GM12878 (cell line): ENCODE measurements at regions not wholly inside any gene's neighbourhood (a gene's known extent, or its start where the extent isn't known, plus 50 kb on each side); places are given as distances from the start of the nearest gene placed in this dataset.

Source experiments
- ATAC-seq: fragments of 200-7000 bp; cut with Tn5 transposase; 3 replicates; pipeline ENCODE4 v1.9.1; 2020; ENCODE audit warnings: mild to moderate bottlenecking, moderate library complexity
- BruUV-seq: library from RNA; stranded (reverse); fragments of 400-500 nt; replicated peaks from 2 replicates; lab custom pipeline; 2021; lab: Mats Ljungman, UMichigan
- CTCF ChIA-PET: fragments of 300-600 bp; sonication (Branson Sonifier 250); formaldehyde crosslinking; extraction: SDS; loops from one replicate; lab custom pipeline; 2021; ENCODE audit warnings: inconsistent platforms; lab: Yijun Ruan, JAX
- POLR2A ChIA-PET: fragments of 350-600 bp; formaldehyde crosslinking; extraction: SDS; loops from one replicate; lab custom pipeline; 2021; ENCODE audit warnings: inconsistent platforms; lab: Charles Lee
- RAD21 ChIA-PET: fragments of 300-600 bp; sonication (Branson Sonifier 250); formaldehyde crosslinking; loops from one replicate; lab custom pipeline; 2023; ENCODE audit warnings: antibody characterized with exemption; ENCODE audit not compliant: unreplicated experiment; lab: Charles Lee
- SMC1A ChIA-PET: fragments of 300-600 bp; sonication (Branson Sonifier 250); formaldehyde crosslinking; loops from one replicate; lab custom pipeline; 2023; ENCODE audit not compliant: unreplicated experiment, uncharacterized antibody; lab: Charles Lee
- DNase-seq: peaks from one replicate; pipeline ENCODE4 v3.0.0-alpha.2; 2011; ENCODE audit warnings: low read depth, low spot score
- FAIRE-seq: peaks from 3 replicates; lab custom pipeline; 2011; peaks lifted over from hg19 to GRCh38; lab: Jason Lieb, UNC
- H2AFZ ChIP-seq: 2 replicates; pipeline ENCODE4 v1.6.0; 2011; ENCODE audit warnings: low read depth, low read length, control low read depth; ENCODE audit not compliant: control insufficient read depth
- H3K27ac ChIP-seq: 2 replicates; pipeline ENCODE4 v1.5.1; 2011; ENCODE audit warnings: control low read depth; ENCODE audit not compliant: control insufficient read depth, insufficient read depth
- H3K27me3 ChIP-seq, 2 experiments: replicated peaks in 1 of 2; 2 replicates each; pipeline versions ENCODE4 v1.6.0 to v1.6.1; 2011; ENCODE audit warnings: low read length in 1 of 2; ENCODE audit not compliant: control insufficient read depth in 2 of 2, insufficient read depth in 2 of 2
- H3K36me3 ChIP-seq, 2 experiments: 2 replicates each; pipeline ENCODE4 v1.5.1; 2011; ENCODE audit warnings: low read length in 1 of 2; ENCODE audit not compliant: control insufficient read depth in 2 of 2, insufficient read depth in 2 of 2
- H3K4me1 ChIP-seq: 2 replicates; pipeline ENCODE4 v1.6.1; 2011; ENCODE audit warnings: mild to moderate bottlenecking, low read length, moderate library complexity, mixed read lengths; ENCODE audit not compliant: control insufficient read depth, insufficient read depth
- H3K4me2 ChIP-seq: 2 replicates; pipeline ENCODE4 v1.6.0; 2011; ENCODE audit warnings: control low read depth; ENCODE audit not compliant: control insufficient read depth, insufficient read depth
- H3K4me3 ChIP-seq: fragments of 200-600 bp; sonication (generic); 2 replicates; pipeline ENCODE4 v1.5.1; 2016
- H3K79me2 ChIP-seq: 2 replicates; pipeline ENCODE4 v1.6.0; 2011; ENCODE audit warnings: low read length; ENCODE audit not compliant: control insufficient read depth, insufficient read depth
- H3K9ac ChIP-seq: 2 replicates; pipeline ENCODE4 v1.8.0; 2011; ENCODE audit warnings: low read length, control low read depth, mixed read lengths; ENCODE audit not compliant: control insufficient read depth, insufficient read depth
- H3K9me3 ChIP-seq: replicated peaks from 3 replicates; pipeline ENCODE4 v1.5.1; 2011; ENCODE audit warnings: mild to moderate bottlenecking, low read length; ENCODE audit not compliant: control insufficient read depth, insufficient read depth
- H4K20me1 ChIP-seq: 2 replicates; pipeline ENCODE4 v1.6.0; 2011; ENCODE audit not compliant: control insufficient read depth, insufficient read depth
- BCL3 ChIP-seq: IDR thresholded peaks from 2 replicates; pipeline ENCODE4 v1.6.1; 2011; ENCODE audit warnings: borderline replicate concordance, low read depth, mild to moderate bottlenecking, moderate library complexity, low read length; ENCODE audit not compliant: insufficient read depth, poor library complexity, severe bottlenecking
- BRCA1 ChIP-seq: IDR thresholded peaks from 2 replicates; pipeline ENCODE4 v1.6.1; 2011; ENCODE audit warnings: low read depth, low read length, improper control_type of control experiment
- CHD4 ChIP-seq: fragments of 200-600 bp; sonication (generic); IDR thresholded peaks from 2 replicates; pipeline ENCODE4 v1.6.1; 2016; ENCODE audit warnings: mild to moderate bottlenecking
- ETV6 ChIP-seq, 2 experiments: fragments of 450-650 bp in 1 of 2; IDR thresholded peaks in 1 of 2; conservative IDR thresholded peaks in 1 of 2; 2 replicates each; pipeline ENCODE4 v1.6.1; 2014; ENCODE audit warnings: antibody characterized with exemption in 1 of 2, borderline replicate concordance in 1 of 2, low read depth in 1 of 2, mild to moderate bottlenecking in 1 of 2, moderate library complexity in 1 of 2
- FOS ChIP-seq: IDR thresholded peaks from 3 replicates; pipeline ENCODE4 v1.6.1; 2011; ENCODE audit warnings: borderline replicate concordance; ENCODE audit not compliant: insufficient read length; ENCODE audit errors: extremely low read depth
- HDGF ChIP-seq: fragments of 450-650 bp; IDR thresholded peaks from 2 replicates; pipeline ENCODE4 v1.6.1; 2016; ENCODE audit warnings: antibody characterized with exemption
- JUNB ChIP-seq: IDR thresholded peaks from 2 replicates; pipeline ENCODE4 v1.6.1; 2016; ENCODE audit warnings: antibody characterized with exemption, mild to moderate bottlenecking
- KLF5 ChIP-seq: fragments of 450-650 bp; IDR thresholded peaks from 2 replicates; pipeline ENCODE4 v1.6.1; 2014; ENCODE audit warnings: mild to moderate bottlenecking; ENCODE audit not compliant: partially characterized antibody
- LARP7 ChIP-seq: fragments of 450-650 bp; IDR thresholded peaks from 2 replicates; pipeline ENCODE4 v1.6.1; 2017; ENCODE audit warnings: mild to moderate bottlenecking
- MAX ChIP-seq: IDR thresholded peaks from 2 replicates; pipeline ENCODE4 v1.6.1; 2012; ENCODE audit warnings: low read depth, low read length, improper control_type of control experiment
- MLLT1 ChIP-seq: fragments of 450-650 bp; IDR thresholded peaks from 2 replicates; pipeline ENCODE4 v1.6.1; 2016; ENCODE audit warnings: mild to moderate bottlenecking
- PKNOX1 ChIP-seq: fragments of 450-650 bp; IDR thresholded peaks from 2 replicates; pipeline ENCODE4 v1.6.1; 2016; ENCODE audit warnings: mild to moderate bottlenecking
- PML ChIP-seq: IDR thresholded peaks from 2 replicates; pipeline ENCODE4 v1.6.1; 2012; ENCODE audit warnings: low read length, inconsistent platforms
- RAD51 ChIP-seq: fragments of 450-650 bp; IDR thresholded peaks from 2 replicates; pipeline ENCODE4 v1.6.1; 2016; ENCODE audit warnings: moderate library complexity, mild to moderate bottlenecking, inconsistent platforms
- RUNX3 ChIP-seq: IDR thresholded peaks from 2 replicates; pipeline ENCODE4 v1.6.1; 2012; ENCODE audit warnings: low read length, inconsistent platforms
- SMARCA5 ChIP-seq: fragments of 450-650 bp; IDR thresholded peaks from 2 replicates; pipeline ENCODE4 v1.6.1; 2017; ENCODE audit warnings: mild to moderate bottlenecking
- SMC3 ChIP-seq: IDR thresholded peaks from 2 replicates; pipeline ENCODE4 v1.6.1; 2011; ENCODE audit warnings: low read length, improper control_type of control experiment, borderline replicate concordance
- SPI1 ChIP-seq: IDR thresholded peaks from 2 replicates; pipeline ENCODE4 v1.6.1; 2011; ENCODE audit warnings: low read depth, mild to moderate bottlenecking, low read length, moderate library complexity, borderline replicate concordance; ENCODE audit not compliant: insufficient read depth
- WGBS: methylation state at CpG from one replicate; pipeline ENCODE4 v1.1.6; 2016; ENCODE audit warnings: low lambda C conversion rate; ENCODE audit not compliant: insufficient replicate concordance, insufficient coverage; ENCODE audit errors: missing lambda C conversion rate; 5-methylcytosine and 5-hydroxymethylcytosine counted together
- in situ Hi-C: fragments of 300-500 bp; cut with MboI; formaldehyde crosslinking; loops from 9 replicates; pipeline ENCODE4 v1.14.3; 2018; ENCODE audit warnings: mixed read lengths
- intact Hi-C: fragments of 100-400 bp; cut with micrococcal nuclease; formaldehyde crosslinking; loops from one replicate; pipeline ENCODE4 v1.14.2; 2022; ENCODE audit not compliant: unreplicated experiment

- FAIRE-seq, result no peak
- Histone ChIP-seq H3K27me3 (no peaks in the 10 kb centered on the region), H3K9ac (no peak overlapping the region), H3K27ac (no peak overlapping the region), H2AFZ (no peak overlapping the region), H4K20me1 (no peaks in the 10 kb centered on the region), H3K36me3 (no peaks in the 10 kb centered on the region), H3K4me3 (no peak overlapping the region), H3K4me1 (no peaks in the 10 kb centered on the region), H3K9me3 (no peaks in the 10 kb centered on the region), H3K79me2 (no peaks in the 10 kb centered on the region), H3K4me2 (no peak overlapping the region)
- SMC1A ChIA-PET, result interaction anchor here (0.6 to 1.5 kb wide), 4 partner anchors 11 to 768 kb away, joined by 3 read pairs; no protein-coding TSS in a partner anchor
- CTCF ChIA-PET, result no interaction called here
- no peak for ATAC-seq
- 70% methylated on average over 6 of the region's 6 CpGs for WGBS
- POLR2A ChIA-PET, result interaction anchor here (0.7 kb wide), 1 partner anchor 10 kb away, joined by 9 read pairs; no protein-coding TSS in a partner anchor
- in situ Hi-C loops (no loop called here), intact Hi-C loops (no loop called here)
- DNase-seq, result no peak
- no TSS peak for BruUV-seq
- RAD21 ChIA-PET, result no interaction called here
- TF ChIP-seq RUNX3 (no peak), ETV6 (conservative IDR thresholded peaks at IDR 0.05 in 1 of 2, IDR thresholded peaks at IDR 0.05 in 1 of 2; ENCODE audit: borderline replicate concordance in 1 of 2, low read depth in 1 of 2) (no peak), RAD51 (no peak), KLF5 (no peak), SMARCA5 (no peak), MLLT1 (no peak), BCL3 (no peak), JUNB (no peak), HDGF (no peak), SMC3 (no peak), PML (no peak), LARP7 (no peak), MAX (no peak), SPI1 (no peak), FOS (no peak), BRCA1 (no peak), CHD4 (no peak), PKNOX1 (no peak)
Observed at GRCh38 chr3:23078735-23079134, 124.4 kb upstream of the UBE2E2 start.
